ENCODE measurements at regions not wholly inside any gene's neighbourhood (a gene's known extent, or its start where the extent isn't known, plus 50 kb on each side); places are given as distances from the start of the nearest gene placed in this dataset.

DNA sequence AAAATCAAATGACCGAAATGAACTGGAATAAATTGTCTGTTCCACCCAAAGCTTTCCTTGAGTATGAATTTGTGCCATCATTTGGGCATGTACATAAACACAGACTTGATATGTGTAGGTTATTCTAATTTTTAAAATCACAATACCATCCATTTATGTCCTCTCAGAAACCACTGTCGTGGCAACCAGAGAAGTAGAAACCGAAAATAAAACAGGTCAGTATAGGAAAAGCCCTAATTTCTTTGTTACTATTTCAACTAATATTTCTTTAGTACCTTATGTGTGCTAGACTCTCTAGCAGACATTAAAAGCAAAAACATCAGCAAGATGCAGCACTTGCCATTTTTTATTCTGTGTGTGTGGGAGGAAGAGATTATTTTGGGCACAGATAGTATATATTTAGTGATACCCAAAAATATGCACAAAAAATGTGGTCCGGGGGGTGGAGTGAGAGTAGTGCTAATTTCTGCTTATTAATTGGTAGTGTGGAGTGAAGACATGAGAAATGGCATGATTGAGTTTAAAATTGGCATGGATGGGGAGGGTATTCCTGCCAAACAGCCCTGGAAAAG lies 130.8 kb upstream of the CNTN1 start:
- TF ChIP-seq CTCF (IDR thresholded peaks at IDR 0.05) (no peak), POLR2A (IDR thresholded peaks at IDR 0.05) (no peak)
